NCI-H2196 (cell line): ENCODE measurements at regions not wholly inside any gene's neighbourhood (a gene's known extent, or its start where the extent isn't known, plus 50 kb on each side); places are given as distances from the start of the nearest gene placed in this dataset.

ENCODE experiments used
- DNase-seq: peaks from one replicate; lab custom pipeline; 2025; ENCODE audit not compliant: unreplicated experiment; lab: John Stamatoyannopoulos, UW

DNA sequence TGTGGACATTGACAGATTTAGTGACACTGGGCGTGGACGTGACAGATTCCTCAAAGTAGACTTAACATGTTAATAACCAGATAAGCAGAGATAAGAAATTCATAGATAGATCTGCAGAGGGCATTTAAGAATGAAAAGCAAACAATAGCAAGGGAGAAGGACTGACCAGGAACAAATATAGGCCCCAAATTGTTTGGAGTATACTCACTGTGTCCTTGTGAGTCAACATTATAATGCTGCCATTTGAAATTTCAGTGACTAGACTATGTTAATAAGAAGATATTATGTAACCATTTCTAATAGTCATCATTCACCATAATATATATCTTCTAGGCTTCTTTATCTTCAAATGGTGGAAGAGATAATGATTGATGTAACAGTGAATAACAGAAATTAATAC is 78.1 kb upstream of the SLC38A11 start:
- DNase-seq = no peak

DNA sequence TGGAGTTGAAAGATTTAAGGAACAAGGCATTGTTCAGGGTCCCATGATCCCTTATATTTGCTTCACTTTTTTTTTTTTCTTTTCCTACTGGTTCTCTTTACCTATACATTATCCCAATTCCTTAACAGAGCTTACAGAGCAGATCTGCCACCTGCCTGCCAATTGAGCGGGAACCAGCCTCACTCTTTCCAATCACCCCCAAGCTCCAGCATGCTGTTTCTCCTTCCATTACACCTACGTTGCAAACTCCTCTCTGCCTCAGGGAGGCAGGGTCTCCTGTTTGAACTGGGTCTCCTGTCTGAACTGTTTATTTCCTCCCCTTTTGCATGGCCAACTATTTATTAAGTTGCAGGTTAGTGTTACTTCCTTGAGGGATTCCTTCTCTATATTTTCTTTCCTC is 77.2 kb upstream of the SLC38A11 start:
- DNase-seq = no peak

DNA sequence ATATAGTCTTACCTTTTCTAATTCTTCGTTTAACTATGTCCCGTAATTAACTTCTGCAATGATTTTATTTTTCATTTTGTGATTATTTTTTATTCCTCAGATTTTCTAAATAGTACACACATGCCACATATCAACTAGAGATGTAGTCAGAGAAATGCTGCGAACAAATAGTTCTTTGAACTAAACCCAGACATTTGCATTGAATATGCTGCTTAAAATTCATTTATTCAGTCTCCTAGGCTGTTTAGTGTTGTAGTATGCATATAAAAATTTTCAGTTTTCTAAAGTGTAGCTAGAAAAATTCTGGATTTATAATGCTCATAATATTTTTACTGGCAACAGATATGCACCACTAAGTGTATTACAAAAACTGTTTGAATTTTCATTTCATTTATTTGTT is 68.9 kb upstream of the SLC38A11 start:
- no peak for DNase-seq

DNA sequence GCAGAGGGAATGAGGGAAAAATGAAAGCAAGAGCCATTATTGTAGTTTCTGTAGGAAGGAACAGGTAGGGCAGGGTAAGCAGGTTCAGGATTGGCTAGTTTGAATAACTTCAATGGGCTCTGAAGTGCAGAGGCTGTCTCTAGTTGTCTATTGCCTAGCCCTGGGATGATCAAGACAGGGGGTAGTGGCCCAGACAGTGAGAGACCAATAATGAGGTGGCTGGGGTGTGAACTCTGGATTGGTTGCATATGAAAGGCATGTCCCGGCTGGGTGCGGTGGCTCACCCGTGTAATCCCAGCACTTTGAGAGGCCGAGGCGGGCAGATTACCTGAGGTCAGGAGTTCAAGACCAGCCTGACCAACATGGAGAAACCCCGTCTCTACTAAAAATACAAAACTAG is 67.5 kb upstream of the SLC38A11 start:
- DNase-seq = no peak

DNA sequence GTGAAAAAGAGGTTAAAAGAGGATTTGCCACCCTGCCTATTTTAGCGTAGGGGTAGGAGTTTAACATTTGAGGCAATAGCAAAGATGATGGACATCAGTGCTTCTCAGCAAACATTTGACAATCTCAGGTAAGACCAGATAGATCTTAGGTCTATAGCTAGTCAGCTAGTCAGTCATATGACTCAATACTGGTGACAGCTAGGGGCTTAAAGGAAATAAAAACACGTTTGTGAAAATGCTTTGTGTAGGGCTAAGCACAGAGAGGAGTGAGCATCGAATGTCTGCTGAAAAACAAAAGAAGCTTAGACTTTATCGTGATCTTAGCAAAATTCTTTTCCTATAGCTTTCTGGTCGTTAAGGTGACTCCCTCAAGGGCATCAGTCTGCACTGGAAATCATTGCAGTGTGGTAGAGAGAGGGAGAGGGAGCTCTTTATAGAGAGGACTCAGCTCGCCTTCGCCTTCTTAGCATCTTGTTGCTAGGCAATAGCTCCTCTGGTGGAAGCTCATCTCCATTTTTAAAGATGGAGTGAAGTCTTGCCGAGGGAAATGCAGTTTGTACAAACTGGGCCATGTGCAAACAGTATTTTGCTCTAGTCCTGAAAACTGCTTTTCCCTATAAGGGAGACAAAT is 62.8 kb upstream of the SLC38A11 start:
- DNase-seq = no peak

DNA sequence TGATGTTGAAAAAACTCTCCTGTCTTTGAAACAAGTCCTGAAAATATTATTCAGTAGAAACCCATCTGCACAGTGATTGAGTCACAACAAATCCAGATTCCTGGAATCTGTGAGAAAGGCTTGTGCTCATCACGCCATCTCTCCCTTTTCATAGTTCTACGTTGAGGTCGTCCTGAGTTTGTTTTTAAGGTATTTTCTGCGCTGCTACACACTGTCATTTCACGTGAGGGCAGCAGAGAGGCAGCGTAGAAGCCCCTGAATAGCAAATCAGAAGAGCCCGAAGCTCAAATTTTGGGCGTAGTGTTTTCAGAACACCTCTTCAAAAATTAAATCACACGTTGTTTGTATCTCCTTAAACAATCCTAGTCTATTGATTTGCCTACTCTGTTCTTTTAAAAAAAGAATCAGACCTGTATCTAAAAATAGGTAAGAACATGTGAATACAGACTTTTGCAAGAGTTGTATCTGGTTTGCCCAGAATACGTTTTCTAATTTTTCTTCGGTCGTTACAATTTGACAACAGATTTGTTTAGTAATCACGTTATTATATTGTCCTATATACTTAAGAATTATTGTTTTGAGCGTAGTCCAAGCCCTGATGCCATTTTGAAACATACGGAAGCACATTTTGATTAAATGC is 61.6 kb upstream of the SLC38A11 start:
- no peak for DNase-seq

DNA sequence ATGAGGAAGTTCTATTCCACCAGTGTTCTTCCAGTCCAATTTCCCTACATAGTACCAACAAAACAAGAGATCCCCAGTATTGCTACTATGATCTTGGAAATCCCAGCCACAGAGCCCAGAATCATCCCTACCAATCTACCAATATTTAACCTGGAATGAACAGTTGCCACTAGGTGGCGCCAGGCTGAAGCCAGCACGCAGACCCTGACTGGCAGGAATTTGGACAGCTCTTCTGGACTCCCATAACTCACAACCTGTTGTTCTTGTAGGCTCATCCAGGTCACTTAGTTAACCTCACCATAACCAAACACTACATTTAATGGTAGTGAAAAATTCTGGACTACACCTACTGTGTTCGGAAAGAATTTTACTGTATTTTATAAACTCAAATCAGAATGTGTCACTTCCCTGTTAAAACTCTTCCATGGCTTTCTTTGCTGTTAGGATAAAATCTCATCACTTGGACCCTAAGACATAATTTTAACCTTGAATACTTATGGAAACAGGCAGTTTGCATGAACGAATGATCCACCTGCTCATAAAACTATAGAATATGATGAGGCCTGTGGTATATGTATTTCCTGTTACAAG is 59.8 kb upstream of the SLC38A11 start:
- peak; percentile 62 for DNase-seq

DNA sequence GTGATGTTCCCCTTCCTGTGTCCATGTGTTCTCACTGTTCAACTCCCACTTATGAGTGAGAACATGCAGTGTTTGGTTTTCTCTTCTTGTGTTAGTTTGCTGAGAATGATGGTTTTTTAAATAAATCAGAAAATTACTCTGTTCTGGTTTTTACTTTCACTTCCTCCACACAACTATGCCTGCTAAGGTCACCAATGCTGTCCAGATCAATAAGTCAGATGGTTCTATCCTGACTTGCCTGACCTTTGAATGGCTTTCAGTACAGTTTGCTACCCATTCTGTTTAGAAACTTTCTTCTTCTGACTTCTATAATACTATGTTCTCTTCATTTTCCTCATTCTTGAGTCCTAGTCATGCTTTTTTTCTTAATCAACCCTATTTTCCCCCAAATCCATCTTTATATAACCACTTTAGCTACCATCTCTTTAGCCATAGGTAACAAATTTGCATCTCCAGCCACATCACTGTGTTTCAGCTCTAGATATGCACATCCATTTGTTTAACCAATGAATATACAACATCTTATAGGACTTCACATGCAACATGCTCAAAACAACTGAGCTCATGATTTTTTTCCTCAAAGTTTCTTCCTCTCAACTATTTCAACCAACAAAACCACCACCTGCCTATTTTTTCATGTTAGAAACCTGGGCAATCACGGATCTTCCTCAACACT is 58.8 kb upstream of the SLC38A11 start:
- DNase-seq = no peak

DNA sequence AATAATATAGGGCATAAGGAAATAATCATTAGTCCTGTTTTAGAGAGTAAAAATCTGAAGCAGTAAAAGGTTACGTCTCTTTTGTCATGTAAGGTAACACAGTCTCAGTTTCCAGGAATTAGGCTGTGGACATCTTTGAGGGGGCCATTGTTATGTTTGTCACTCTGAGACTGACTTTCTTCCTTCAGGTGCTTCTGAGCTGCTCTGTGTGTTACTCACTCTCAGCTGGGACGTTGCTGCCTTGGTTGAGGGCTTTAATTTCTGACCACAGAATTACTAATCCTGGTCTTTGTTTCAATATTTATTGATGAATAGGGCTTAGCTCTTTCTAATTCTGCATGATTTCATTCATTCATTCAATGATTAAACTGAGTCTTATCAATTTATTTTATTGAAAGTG is 55.9 kb upstream of the SLC38A11 start:
- no peak for DNase-seq

DNA sequence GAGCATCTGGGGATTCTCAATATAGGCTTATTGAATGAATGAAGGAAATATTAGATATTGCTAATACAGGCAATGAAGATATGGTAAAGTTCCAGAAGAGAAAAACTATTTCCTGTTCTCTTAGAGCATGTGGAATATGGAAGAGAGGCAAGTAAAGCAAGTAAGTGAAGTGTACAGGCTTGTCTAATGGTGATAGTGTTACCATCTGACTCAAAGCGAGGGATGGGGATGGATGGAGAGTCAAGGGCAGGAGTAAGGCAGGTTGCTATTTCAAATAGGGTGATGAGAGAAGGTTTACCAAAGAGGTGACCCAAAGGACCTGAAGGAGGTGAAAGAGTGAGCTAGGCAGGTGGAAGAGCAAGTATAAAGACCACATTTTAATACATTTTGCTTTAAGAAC is 55.2 kb upstream of the SLC38A11 start:
- DNase-seq = no peak

DNA sequence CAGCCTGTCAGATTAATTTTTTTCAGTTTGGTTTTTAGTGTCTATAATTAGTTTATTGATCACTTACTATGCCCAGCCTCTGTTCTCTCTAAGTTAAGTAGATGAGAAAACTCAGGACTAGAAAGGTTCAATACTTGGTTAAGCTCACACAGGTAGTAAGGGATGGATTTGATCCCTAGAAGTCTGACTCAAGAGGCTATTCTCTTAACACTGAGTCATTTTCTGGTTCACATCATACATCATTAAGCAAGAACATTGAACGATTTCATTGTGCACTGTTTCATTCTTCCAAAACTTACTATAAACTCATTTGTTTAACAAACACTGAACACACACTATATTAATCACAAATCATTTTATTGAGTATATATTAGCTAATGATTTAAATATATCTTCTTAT is 54.1 kb upstream of the SLC38A11 start:
- no peak for DNase-seq

DNA sequence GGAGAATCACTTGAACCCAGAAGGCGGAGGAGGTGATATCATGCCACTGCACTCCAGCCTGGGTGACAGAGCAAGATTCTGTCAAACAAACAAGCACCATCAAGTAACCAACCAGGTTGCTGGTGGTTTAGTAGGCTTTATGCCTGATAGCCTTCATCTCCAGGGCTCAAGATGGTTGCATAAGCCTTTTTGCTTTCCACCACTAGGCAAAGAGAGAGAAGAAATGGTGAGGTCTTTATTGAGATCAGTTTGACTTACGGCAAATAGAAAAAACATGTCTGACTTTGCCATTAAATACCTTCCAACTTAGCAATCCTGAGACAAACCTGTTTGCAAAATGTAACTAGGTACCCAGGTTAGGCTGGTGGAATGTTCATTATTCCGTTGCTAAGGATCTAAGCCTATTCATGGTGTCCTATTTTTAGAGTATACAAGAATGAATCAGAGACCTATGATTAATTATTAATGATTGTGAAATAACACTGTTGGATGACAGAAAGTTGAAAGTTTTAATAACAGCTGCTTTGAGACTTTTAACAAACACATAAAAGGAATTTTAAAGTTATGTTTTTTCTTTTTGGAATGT is 53.5 kb upstream of the SLC38A11 start:
- no peak for DNase-seq

DNA sequence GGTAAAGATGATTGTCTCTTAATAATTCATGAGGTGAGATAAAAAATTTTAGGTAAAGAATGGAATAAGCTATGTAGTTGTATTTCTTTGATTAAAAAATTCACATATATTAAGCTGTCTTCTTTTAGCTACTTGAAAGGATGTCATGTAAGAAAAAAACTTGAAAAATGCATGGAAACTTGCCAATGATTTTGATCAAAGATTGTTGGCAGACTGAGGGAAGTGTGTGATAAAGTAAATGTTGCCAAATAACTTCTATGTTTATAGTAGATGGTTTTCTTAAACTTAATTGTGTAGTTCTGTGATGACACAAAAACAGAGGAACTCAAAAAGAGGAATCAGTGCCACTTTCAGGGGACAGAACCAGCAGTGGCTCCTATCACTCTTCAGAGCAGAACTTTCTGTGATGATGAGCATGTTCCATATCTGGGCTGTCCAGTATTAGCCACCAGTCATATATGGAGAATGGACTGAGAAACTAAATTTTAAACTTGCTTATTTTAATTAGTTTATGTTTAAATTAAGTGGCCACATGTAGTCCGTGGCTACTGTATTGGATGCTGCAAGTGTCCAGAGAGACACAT is 51.9 kb upstream of the SLC38A11 start:
- DNase-seq = no peak
